ENCODE measurements at regions not wholly inside any gene's neighbourhood (a gene's known extent, or its start where the extent isn't known, plus 50 kb on each side); places are given as distances from the start of the nearest gene placed in this dataset.

- DNase-seq (ENCODE audit: low spot score) (no peak), FAIRE-seq (no peak), ATAC-seq (no peak)
- Histone ChIP-seq H3K9me3 (ENCODE audit: low read length) (no peaks in the 10 kb centered on the region), H3K4me2 (ENCODE audit: low read depth, low read length) (no peak overlapping the region), H4K20me1 (ENCODE audit: insufficient read depth, low read length) (no peaks in the 10 kb centered on the region), H3K79me2 (ENCODE audit: insufficient read depth, low read length) (no peaks in the 10 kb centered on the region), H3K36me3 (replicated peaks in 1 of 2; ENCODE audit: control insufficient read depth in 1 of 2, insufficient read depth in 2 of 2, low read length in 2 of 2) (no peaks in the 10 kb centered on the region), H3K27me3 (ENCODE audit: control insufficient read depth in 1 of 2, insufficient read depth in 2 of 2, low read length in 2 of 2) (no peaks in the 10 kb centered on the region; a peak in 1 of 5 replicates), H3K27ac (ENCODE audit: extremely low read length, insufficient read depth, low read length) (no peak overlapping the region), H3K4me3 (replicated peaks in 1 of 3; ENCODE audit: insufficient read depth in 1 of 3, low read depth in 2 of 3, low read length in 3 of 3) (no peak overlapping the region), H3K9ac (ENCODE audit: insufficient read depth, low read depth, low read length) (no peak overlapping the region), H2AFZ (ENCODE audit: low read length) (no peak overlapping the region), H3K4me1 (ENCODE audit: insufficient read depth, low read length) (no peaks in the 10 kb centered on the region)
- ChIA-PET CTCF (ENCODE audit: low intra/inter-chr PET ratio, low total read pairs) (no interaction called here), POLR2A (no interaction called here)
- WGBS (ENCODE audit: low lambda C conversion rate), result 40% methylated on average over 8 of the region's 8 CpGs
- in situ Hi-C loops (cut with HindIII; ENCODE audit: extremely low pct_ligation_motif_present, low pct_unique_long_range_greater_than_20kb), result no loop called here
- TF ChIP-seq POLR2AphosphoS5 (IDR thresholded peaks at IDR 0.05; ENCODE audit: low read depth, low read length) (no peak), ZFP36L2 (CRISPR knock-in tag; IDR thresholded peaks at IDR 0.05) (no peak), ZNF556 (CRISPR knock-in tag; IDR thresholded peaks at IDR 0.05; ENCODE audit: borderline replicate concordance) (no peak), IKZF4 (CRISPR knock-in tag; IDR thresholded peaks at IDR 0.05; ENCODE audit: borderline replicate concordance, low read depth, not compliant biosample characterization) (no peak), ZNF407 (CRISPR knock-in tag; IDR thresholded peaks at IDR 0.05; ENCODE audit: not compliant biosample characterization) (no peak), TIGD3 (CRISPR knock-in tag; IDR thresholded peaks at IDR 0.05; ENCODE audit: borderline replicate concordance) (no peak)
- TF ChIP-seq, protein P1, sequence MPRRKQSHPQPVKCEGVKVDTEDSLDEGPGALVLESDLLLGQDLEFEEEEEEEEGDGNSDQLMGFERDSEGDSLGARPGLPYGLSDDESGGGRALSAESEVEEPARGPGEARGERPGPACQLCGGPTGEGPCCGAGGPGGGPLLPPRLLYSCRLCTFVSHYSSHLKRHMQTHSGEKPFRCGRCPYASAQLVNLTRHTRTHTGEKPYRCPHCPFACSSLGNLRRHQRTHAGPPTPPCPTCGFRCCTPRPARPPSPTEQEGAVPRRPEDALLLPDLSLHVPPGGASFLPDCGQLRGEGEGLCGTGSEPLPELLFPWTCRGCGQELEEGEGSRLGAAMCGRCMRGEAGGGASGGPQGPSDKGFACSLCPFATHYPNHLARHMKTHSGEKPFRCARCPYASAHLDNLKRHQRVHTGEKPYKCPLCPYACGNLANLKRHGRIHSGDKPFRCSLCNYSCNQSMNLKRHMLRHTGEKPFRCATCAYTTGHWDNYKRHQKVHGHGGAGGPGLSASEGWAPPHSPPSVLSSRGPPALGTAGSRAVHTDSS (CRISPR knock-in tag; conservative IDR thresholded peaks at IDR 0.05), result no peak
- intact Hi-C loops (cut with micrococcal nuclease; ENCODE audit: unreplicated experiment), result no loop called here
- BruUV-seq (replicated peaks), result no TSS peak
These were observed 142.0 kb upstream of the SLC28A3 start for GRCh38 chr9:84482607-84483006.

All from HepG2 (cell line).